Suprapubic skin (tissue), 4 donors: ENCODE measurements at regions not wholly inside any gene's neighbourhood (a gene's known extent, or its start where the extent isn't known, plus 50 kb on each side); places are given as distances from the start of the nearest gene placed in this dataset.

Experiments
- DNase-seq, 2 donors: peaks; one replicate each; pipeline ENCODE4 v3.0.0-alpha.2; 2019; ENCODE audit warnings: low spot score in 2 of 2
- H3K27ac ChIP-seq: fragments of 200-600 bp; sonication (generic); one replicate; pipeline ENCODE4 v1.5.1; 2019
- H3K27me3 ChIP-seq: fragments of 200-600 bp; sonication (generic); one replicate; pipeline ENCODE4 v1.5.1; 2019
- H3K36me3 ChIP-seq: fragments of 200-600 bp; sonication (generic); one replicate; pipeline ENCODE4 v1.5.1; 2019
- H3K4me1 ChIP-seq: fragments of 200-600 bp; sonication (generic); one replicate; pipeline ENCODE4 v1.5.1; 2019
- H3K4me3 ChIP-seq: fragments of 200-600 bp; sonication (generic); one replicate; pipeline ENCODE4 v1.5.1; 2019; ENCODE audit warnings: mild to moderate bottlenecking
- H3K9me3 ChIP-seq: fragments of 200-600 bp; sonication (generic); one replicate; pipeline ENCODE4 v1.5.1; 2019
- EP300 ChIP-seq: sonication (generic); formaldehyde crosslinking; IDR thresholded peaks from one replicate; pipeline ENCODE4 v1.6.1; 2017; ENCODE audit warnings: antibody characterized with exemption
- POLR2A ChIP-seq, 2 donors: fragments of 450-650 bp; IDR thresholded peaks; one replicate each; pipeline ENCODE4 v1.6.1; 2017; ENCODE audit warnings: antibody characterized with exemption in 2 of 2, mild to moderate bottlenecking in 2 of 2, moderate library complexity in 2 of 2
- POLR2AphosphoS5 ChIP-seq, 3 donors: sonication (generic); formaldehyde crosslinking; IDR thresholded peaks; one replicate each; pipeline ENCODE4 v1.6.1; 2017; ENCODE audit warnings: antibody characterized with exemption in 3 of 3
- WGBS: methylation state at CpG from one replicate; pipeline ENCODE4 v1.1.5; 2018; 5-methylcytosine and 5-hydroxymethylcytosine counted together
- TF ChIP-seq, protein P1 (sequence below), 2 donors: fragments of 200-600 bp in 1 of 2; fragments of 450-650 bp in 1 of 2; sonication (generic) in 1 of 2; IDR thresholded peaks; one replicate each; pipeline ENCODE4 v1.5.1; 2016 to 2019; ENCODE audit warnings: antibody characterized with exemption in 2 of 2, mild to moderate bottlenecking in 1 of 2, moderate library complexity in 1 of 2

DNA sequence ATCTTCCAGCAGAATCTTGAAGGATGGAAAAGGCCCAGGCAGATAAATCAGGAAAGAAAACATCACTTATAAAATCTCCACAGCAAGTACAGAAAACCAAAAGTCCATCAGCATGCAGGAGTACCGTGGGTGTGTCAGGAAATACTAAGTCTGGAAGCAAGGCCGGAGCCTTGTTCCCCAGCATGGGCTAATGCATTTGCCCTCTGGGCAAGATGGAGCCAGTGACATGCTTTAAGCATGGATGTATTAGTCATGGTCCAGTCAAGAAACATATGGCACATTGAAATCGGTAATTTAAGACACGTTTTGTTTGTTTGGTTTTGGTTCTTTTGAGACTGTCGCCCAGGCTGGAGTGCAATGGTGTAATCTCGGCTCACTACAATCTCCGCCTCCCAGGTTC lies 506.0 kb upstream of the JARID2 start:
- H3K36me3 ChIP-seq: no peaks in the 10 kb centered on the region
- no peak overlapping the region for H3K4me3 ChIP-seq
- no peaks in the 10 kb centered on the region for H3K27me3 ChIP-seq
- H3K4me1 ChIP-seq: peaks cover 13% of the 10 kb centered on the region
- no peak overlapping the region for H3K27ac ChIP-seq
- no peak for TF ChIP-seq EP300
- TF ChIP-seq, protein P1, sequence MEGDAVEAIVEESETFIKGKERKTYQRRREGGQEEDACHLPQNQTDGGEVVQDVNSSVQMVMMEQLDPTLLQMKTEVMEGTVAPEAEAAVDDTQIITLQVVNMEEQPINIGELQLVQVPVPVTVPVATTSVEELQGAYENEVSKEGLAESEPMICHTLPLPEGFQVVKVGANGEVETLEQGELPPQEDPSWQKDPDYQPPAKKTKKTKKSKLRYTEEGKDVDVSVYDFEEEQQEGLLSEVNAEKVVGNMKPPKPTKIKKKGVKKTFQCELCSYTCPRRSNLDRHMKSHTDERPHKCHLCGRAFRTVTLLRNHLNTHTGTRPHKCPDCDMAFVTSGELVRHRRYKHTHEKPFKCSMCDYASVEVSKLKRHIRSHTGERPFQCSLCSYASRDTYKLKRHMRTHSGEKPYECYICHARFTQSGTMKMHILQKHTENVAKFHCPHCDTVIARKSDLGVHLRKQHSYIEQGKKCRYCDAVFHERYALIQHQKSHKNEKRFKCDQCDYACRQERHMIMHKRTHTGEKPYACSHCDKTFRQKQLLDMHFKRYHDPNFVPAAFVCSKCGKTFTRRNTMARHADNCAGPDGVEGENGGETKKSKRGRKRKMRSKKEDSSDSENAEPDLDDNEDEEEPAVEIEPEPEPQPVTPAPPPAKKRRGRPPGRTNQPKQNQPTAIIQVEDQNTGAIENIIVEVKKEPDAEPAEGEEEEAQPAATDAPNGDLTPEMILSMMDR (IDR thresholded peaks at IDR 0.05): no peak
- TF ChIP-seq POLR2A (IDR thresholded peaks at IDR 0.05): no peak
- TF ChIP-seq POLR2AphosphoS5 (IDR thresholded peaks at IDR 0.05): no peak
- WGBS: 87% methylated on average over 6 of the region's 7 CpGs
- DNase-seq: no peak
- no peaks in the 10 kb centered on the region for H3K9me3 ChIP-seq

DNA sequence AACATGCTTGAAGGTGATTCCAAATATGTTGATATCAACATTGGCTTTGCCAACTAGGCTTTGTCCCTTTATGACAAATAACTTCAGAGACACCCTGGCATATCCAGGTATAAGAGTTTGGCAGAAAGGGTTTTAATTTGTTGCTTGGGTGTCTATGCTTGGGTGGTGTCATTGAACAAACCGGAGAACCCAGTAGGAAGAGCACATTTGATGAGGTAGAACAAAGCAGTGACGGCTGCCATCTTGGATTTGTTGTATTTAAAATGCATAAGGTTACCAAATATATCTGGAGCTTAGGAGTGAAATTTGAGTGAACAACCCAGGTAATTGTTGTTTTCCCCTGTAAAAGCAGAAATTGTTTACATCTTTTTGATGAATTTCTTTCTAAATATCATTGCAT lies 503.7 kb upstream of the JARID2 start:
- Histone ChIP-seq H3K4me1 (peaks cover 13% of the 10 kb centered on the region), H3K27ac (peak overlapping the region; percentile 92), H3K27me3 (no peaks in the 10 kb centered on the region), H3K9me3 (no peaks in the 10 kb centered on the region), H3K36me3 (no peaks in the 10 kb centered on the region), H3K4me3 (no peak overlapping the region)
- no peak for DNase-seq
- 79% methylated on average over 2 of the region's 2 CpGs for WGBS
- TF ChIP-seq POLR2AphosphoS5 (IDR thresholded peaks at IDR 0.05) (peak in 1 of 3 donors; percentile 27), EP300 (no peak)
- TF ChIP-seq, protein P1 (IDR thresholded peaks at IDR 0.05): no peak

DNA sequence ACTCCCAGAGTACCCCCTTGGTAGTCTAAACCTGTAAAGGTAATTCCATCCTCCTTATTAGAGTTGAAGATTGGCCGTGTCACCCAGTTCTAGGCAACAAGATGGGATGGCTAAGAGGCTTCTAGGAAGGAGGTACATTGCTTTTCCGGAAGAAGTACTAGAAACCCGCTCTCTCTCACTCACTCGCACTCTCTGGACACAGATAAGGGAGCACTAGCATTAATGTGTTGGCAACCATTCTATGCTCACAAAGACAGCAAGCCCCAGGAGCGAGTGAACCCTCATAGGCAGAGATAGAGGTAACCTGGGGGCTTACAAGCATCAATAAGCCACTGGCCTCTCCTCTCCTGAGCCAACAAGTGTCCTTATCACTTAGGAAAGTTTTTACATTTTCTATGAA lies 503.2 kb upstream of the JARID2 start:
- no peaks in the 10 kb centered on the region for H3K36me3 ChIP-seq
- H3K4me3 ChIP-seq: no peak overlapping the region
- no peaks in the 10 kb centered on the region for H3K9me3 ChIP-seq
- no peaks in the 10 kb centered on the region for H3K27me3 ChIP-seq
- WGBS: 96% methylated on average over 5 of the region's 5 CpGs
- DNase-seq: no peak
- H3K4me1 ChIP-seq: peaks cover 13% of the 10 kb centered on the region
- peak overlapping the region; percentile 92 for H3K27ac ChIP-seq
- TF ChIP-seq POLR2A (IDR thresholded peaks at IDR 0.05) (no peak), POLR2AphosphoS5 (IDR thresholded peaks at IDR 0.05) (no peak), EP300 (no peak)
- TF ChIP-seq, protein P1 (IDR thresholded peaks at IDR 0.05): no peak

DNA sequence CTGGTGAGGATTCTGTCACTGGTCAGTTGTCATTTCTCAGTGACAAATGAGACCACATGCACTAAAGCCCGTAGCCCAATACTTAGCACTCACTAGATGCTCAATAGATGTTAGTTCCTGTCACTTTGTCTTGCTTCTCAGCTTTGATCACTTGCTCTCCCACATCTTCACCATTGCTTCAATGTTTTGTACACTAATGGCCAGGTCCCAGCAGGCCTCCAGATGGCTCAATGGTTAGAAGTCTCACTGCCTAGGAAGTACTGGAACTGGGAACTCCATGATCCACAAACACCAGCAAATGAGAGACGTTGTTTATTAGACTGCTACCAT lies 502.8 kb upstream of the JARID2 start:
- Histone ChIP-seq H3K36me3 (no peaks in the 10 kb centered on the region), H3K4me3 (no peak overlapping the region), H3K4me1 (peaks cover 13% of the 10 kb centered on the region), H3K27ac (peak overlapping the region; percentile 92), H3K27me3 (no peaks in the 10 kb centered on the region), H3K9me3 (no peaks in the 10 kb centered on the region)
- WGBS: 63% methylated on average over 2 of the region's 2 CpGs
- no peak for TF ChIP-seq POLR2A (IDR thresholded peaks at IDR 0.05)
- TF ChIP-seq EP300: no peak
- TF ChIP-seq, protein P1 (IDR thresholded peaks at IDR 0.05): no peak
- TF ChIP-seq POLR2AphosphoS5 (IDR thresholded peaks at IDR 0.05): no peak
- DNase-seq: no peak

DNA sequence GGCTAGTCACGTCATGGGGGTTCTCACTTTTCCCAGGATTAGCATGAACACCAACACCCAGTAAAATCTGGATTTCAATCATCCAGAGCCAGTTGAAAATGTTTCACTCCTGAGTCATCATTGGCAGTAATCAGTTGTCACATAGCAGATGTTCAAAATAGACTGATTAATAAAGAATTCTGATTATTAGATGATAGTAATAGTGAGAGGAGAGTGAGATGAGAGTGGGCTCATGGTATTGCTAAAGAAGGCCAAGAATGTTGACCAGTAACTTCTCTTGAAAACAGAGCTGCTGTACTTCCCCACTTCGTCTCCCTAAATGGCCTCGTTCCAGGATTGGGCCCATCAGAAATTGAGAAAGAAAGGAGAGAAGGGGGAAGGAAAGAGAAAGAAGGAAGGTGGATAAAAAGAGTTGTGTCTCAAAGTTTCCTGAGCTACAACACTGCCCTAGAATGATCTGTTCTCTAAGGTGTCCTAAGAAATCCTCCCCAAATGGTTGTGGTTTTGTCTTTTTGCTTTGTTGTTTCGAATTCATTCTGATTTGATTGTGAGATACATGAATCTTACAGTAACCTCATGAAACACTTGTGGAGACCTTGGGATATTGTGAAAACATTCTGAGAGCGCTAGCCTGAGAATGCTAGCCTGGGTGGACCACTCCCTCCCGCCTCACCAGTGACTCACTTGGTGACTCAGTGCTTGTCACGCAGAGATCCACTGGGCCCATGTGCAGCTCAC lies 502.2 kb upstream of the JARID2 start:
- H3K36me3 ChIP-seq: no peaks in the 10 kb centered on the region
- 27% methylated on average over 7 of the region's 7 CpGs for WGBS
- no peaks in the 10 kb centered on the region for H3K9me3 ChIP-seq
- H3K27me3 ChIP-seq: no peaks in the 10 kb centered on the region
- peak overlapping the region; percentile 92 for H3K27ac ChIP-seq
- H3K4me1 ChIP-seq: peaks cover 13% of the 10 kb centered on the region
- H3K4me3 ChIP-seq: no peak overlapping the region
- TF ChIP-seq, protein P1 (IDR thresholded peaks at IDR 0.05): no peak
- no peak for TF ChIP-seq EP300
- TF ChIP-seq POLR2AphosphoS5 (IDR thresholded peaks at IDR 0.05): peak in 2 of 3 donors; percentile 70 to 74
- TF ChIP-seq POLR2A (IDR thresholded peaks at IDR 0.05): no peak
- peak; percentile 87 to 89 for DNase-seq
